ENCODE measurements at regions not wholly inside any gene's neighbourhood (a gene's known extent, or its start where the extent isn't known, plus 50 kb on each side); places are given as distances from the start of the nearest gene placed in this dataset.

DNA sequence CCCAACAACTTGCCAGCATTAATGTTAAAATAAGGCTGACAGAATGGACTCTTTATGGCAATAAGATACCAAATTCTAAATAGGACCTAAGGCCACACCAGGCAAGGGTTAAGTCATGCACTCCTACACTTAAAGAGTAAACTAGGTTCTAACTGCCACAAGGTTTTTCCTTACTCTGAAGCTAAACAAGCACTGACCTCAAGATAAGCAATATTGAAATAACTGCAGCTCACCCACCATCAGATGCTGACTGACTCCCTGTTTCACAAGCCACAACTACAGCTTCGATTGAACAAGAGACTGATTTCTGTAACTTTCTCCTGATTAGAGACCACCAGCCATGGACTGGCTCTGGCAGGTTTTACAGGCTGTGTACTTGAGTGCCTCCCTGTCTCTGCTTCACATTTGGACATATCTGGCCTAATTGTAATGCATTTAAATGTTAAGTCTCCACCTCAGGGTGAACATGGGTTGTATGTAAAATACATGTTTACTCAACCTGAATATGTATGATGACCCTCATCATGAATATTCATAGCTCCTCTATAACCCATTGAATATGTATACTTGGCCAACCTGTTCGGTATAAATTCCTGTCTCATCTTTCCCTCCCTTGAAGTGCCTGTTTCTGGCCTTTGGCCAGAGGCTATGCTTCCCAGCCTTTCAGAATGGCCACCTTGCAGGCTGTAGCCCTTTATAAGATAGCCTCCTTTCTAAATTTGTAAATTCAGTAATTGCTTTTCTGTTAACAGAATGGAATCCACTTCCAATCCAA lies 70.5 kb upstream of the DAAM1 start:
- TF ChIP-seq, protein P1, sequence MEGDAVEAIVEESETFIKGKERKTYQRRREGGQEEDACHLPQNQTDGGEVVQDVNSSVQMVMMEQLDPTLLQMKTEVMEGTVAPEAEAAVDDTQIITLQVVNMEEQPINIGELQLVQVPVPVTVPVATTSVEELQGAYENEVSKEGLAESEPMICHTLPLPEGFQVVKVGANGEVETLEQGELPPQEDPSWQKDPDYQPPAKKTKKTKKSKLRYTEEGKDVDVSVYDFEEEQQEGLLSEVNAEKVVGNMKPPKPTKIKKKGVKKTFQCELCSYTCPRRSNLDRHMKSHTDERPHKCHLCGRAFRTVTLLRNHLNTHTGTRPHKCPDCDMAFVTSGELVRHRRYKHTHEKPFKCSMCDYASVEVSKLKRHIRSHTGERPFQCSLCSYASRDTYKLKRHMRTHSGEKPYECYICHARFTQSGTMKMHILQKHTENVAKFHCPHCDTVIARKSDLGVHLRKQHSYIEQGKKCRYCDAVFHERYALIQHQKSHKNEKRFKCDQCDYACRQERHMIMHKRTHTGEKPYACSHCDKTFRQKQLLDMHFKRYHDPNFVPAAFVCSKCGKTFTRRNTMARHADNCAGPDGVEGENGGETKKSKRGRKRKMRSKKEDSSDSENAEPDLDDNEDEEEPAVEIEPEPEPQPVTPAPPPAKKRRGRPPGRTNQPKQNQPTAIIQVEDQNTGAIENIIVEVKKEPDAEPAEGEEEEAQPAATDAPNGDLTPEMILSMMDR (IDR thresholded peaks at IDR 0.05; ENCODE audit: extremely low read depth, insufficient read depth, missing control alignments), result no peak
- in situ Hi-C loops (cut with MboI; ENCODE audit: low pct_unique_long_range_greater_than_20kb, low sequenced_read_pairs, unreplicated experiment), result no loop called here
- DNase-seq (ENCODE audit: low spot score), result no peak

GRCh38 chr14:59120921-59121320 lies 67.5 kb upstream of the DAAM1 start:
- in situ Hi-C loops (cut with MboI; ENCODE audit: low pct_unique_long_range_greater_than_20kb, low sequenced_read_pairs, unreplicated experiment), result no loop called here
- TF ChIP-seq, protein P1 (IDR thresholded peaks at IDR 0.05; ENCODE audit: extremely low read depth, insufficient read depth, missing control alignments), result no peak
- no peak for DNase-seq (ENCODE audit: low spot score)

GRCh38 chr14:59123531-59123930 lies 64.9 kb upstream of the DAAM1 start:
- no peak for DNase-seq (ENCODE audit: low spot score)
- TF ChIP-seq, protein P1 (IDR thresholded peaks at IDR 0.05; ENCODE audit: extremely low read depth, insufficient read depth, missing control alignments), result no peak
- in situ Hi-C loops (cut with MboI; ENCODE audit: low pct_unique_long_range_greater_than_20kb, low sequenced_read_pairs, unreplicated experiment), result no loop called here

DNA sequence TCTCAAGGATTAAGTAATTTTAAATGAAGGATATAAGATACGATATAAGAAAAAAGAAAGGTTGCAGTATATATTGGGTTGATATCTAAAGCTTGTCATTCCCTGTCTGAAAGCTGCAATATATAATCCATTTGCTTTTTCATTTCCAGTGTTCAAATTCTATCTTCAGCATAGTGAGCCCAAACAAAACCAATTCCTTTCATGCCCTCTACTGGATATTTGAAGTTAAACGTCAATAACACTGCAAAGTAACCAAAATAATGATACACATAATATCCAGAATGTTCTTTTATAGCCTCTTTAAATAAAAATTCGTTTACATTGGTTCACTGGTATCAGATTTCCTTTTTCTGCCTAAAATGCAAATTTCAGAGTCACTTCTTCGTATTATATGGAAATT lies 64.5 kb upstream of the DAAM1 start:
- TF ChIP-seq, protein P1 (IDR thresholded peaks at IDR 0.05; ENCODE audit: extremely low read depth, insufficient read depth, missing control alignments), result peak; percentile 9
- in situ Hi-C loops (cut with MboI; ENCODE audit: low pct_unique_long_range_greater_than_20kb, low sequenced_read_pairs, unreplicated experiment), result no loop called here
- no peak for DNase-seq (ENCODE audit: low spot score)

DNA sequence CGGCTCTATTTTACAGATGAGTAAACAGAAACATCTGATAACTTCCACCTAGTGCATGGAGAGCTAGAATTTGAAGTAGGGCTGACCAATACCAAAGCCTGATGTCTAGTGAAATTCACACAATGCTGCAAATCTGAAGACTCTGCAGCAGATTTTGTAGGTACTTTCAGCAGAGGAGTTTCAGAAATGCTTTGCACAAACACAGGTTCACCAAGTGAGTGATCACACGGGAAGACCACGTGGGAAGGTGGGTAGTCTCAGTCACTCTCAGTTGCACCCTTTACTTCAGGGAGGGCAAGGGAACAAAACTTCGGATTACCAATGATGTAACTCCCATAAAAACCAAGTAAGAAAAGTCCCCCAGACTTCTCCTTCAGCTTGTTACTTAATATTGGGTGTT lies 63.3 kb upstream of the DAAM1 start:
- in situ Hi-C loops (cut with MboI; ENCODE audit: low pct_unique_long_range_greater_than_20kb, low sequenced_read_pairs, unreplicated experiment), result loop anchor here (5.0 kb wide), 1 partner anchor 317 kb away; no protein-coding TSS in a partner anchor
- TF ChIP-seq, protein P1 (IDR thresholded peaks at IDR 0.05; ENCODE audit: extremely low read depth, insufficient read depth, missing control alignments), result no peak
- DNase-seq (ENCODE audit: low spot score), result no peak

- in situ Hi-C loops (cut with MboI; ENCODE audit: low pct_unique_long_range_greater_than_20kb, low sequenced_read_pairs, unreplicated experiment), result loop anchor here (5.0 kb wide), 1 partner anchor 315 kb away; no protein-coding TSS in a partner anchor
- DNase-seq (ENCODE audit: low spot score), result peak; percentile 51
Measured at GRCh38 chr14:59126714-59127436, 61.6 kb upstream of the DAAM1 start.

More at GRCh38 chr14:59126714-59127436, 61.6 kb upstream of the DAAM1 start:
- TF ChIP-seq, protein P1 (IDR thresholded peaks at IDR 0.05; ENCODE audit: extremely low read depth, insufficient read depth, missing control alignments), result peak; percentile 67

Measured in GM13977 (cell line).